B cell (primary cell): ENCODE measurements at regions not wholly inside any gene's neighbourhood (a gene's known extent, or its start where the extent isn't known, plus 50 kb on each side); places are given as distances from the start of the nearest gene placed in this dataset.

Source experiments
- ATAC-seq: fragments of 200-7000 bp; cut with Tn5 transposase; one replicate; pipeline ENCODE4 v1.10.0; 2021; ENCODE audit warnings: low read depth, mild to moderate bottlenecking, moderate number of reproducible peaks, moderate library complexity
- CTCF ChIA-PET: fragments of 350-600 bp; sonication (Branson Sonifier 250); formaldehyde crosslinking; loops from one replicate; lab custom pipeline; 2021; ENCODE audit warnings: antibody characterized with exemption, inconsistent platforms; lab: Charles Lee
- POLR2A ChIA-PET: fragments of 350-600 bp; sonication (Branson Sonifier 250); formaldehyde crosslinking; loops from one replicate; lab custom pipeline; 2021; ENCODE audit warnings: antibody characterized with exemption; lab: Charles Lee
- DNase-seq: peaks from one replicate; pipeline ENCODE4 v3.0.0; 2013
- H2AFZ ChIP-seq: 2 replicates; pipeline ENCODE4 v1.6.1; 2012; ENCODE audit warnings: mild to moderate bottlenecking, low read depth, low read length; ENCODE audit not compliant: insufficient read depth, poor library complexity, severe bottlenecking
- H3K27ac ChIP-seq, 2 donors: 1 replicate in 1 of 2; 2 replicates in 1 of 2; pipeline ENCODE4 v1.5.1; 2012 to 2013; ENCODE audit warnings: low read length in 2 of 2, mild to moderate bottlenecking in 2 of 2, moderate library complexity in 1 of 2
- H3K27me3 ChIP-seq, 4 experiments: fragments of 200-600 bp in 1 of 4; sonication (generic) in 1 of 4; replicated peaks in 1 of 4; 1 replicate in 2 of 4; 2 replicates in 2 of 4; pipeline versions ENCODE4 v1.6.1 to v1.7.0; 2013 to 2016; ENCODE audit warnings: low read length in 3 of 4, mild to moderate bottlenecking in 2 of 4, mixed read lengths in 1 of 4, moderate library complexity in 1 of 4; ENCODE audit not compliant: insufficient read depth in 4 of 4, control insufficient read depth in 3 of 4; ENCODE audit errors: control extremely low read depth in 1 of 4
- H3K36me3 ChIP-seq, 2 experiments: replicated peaks in 1 of 2; 1 replicate in 1 of 2; 2 replicates in 1 of 2; pipeline versions ENCODE4 v1.6.1 to v1.7.1; 2013; ENCODE audit warnings: low read length in 1 of 2; ENCODE audit not compliant: insufficient read depth in 2 of 2, control insufficient read depth in 1 of 2; ENCODE audit errors: control extremely low read depth in 1 of 2, extremely low read depth in 1 of 2
- H3K4me1 ChIP-seq, 2 donors: fragments of 200-600 bp in 1 of 2; sonication (generic) in 1 of 2; 1 replicate in 1 of 2; 2 replicates in 1 of 2; pipeline versions ENCODE4 v1.5.1 to v1.6.1; 2013 to 2017; ENCODE audit warnings: low read length in 2 of 2; ENCODE audit not compliant: control insufficient read depth in 2 of 2, insufficient read depth in 2 of 2
- H3K4me2 ChIP-seq: replicated peaks from 2 replicates; pipeline ENCODE3; 2012; ENCODE audit warnings: mild to moderate bottlenecking, low read depth, low read length; ENCODE audit not compliant: poor library complexity, severe bottlenecking
- H3K4me3 ChIP-seq, 5 experiments: fragments of 200-600 bp in 1 of 5; sonication (generic) in 1 of 5; 1 replicate in 3 of 5; 2 replicates in 2 of 5; pipeline versions ENCODE4 v1.5.1 to v1.7.0; 2011 to 2016; ENCODE audit warnings: low read length in 4 of 5, mild to moderate bottlenecking in 4 of 5, low read depth in 2 of 5, control low read depth in 1 of 5, moderate library complexity in 1 of 5; ENCODE audit not compliant: insufficient read depth in 1 of 5; ENCODE audit errors: control extremely low read depth in 1 of 5, extremely low read depth in 1 of 5
- H3K79me2 ChIP-seq: fragments of 200-600 bp; sonication (generic); one replicate; pipeline ENCODE4 v1.6.0; 2016; ENCODE audit warnings: low read length; ENCODE audit not compliant: control insufficient read depth, insufficient read depth
- H3K9ac ChIP-seq: fragments of 200-600 bp; sonication (generic); 2 replicates; pipeline ENCODE4 v1.6.1; 2017; ENCODE audit warnings: mild to moderate bottlenecking, low read length, moderate library complexity
- H3K9me3 ChIP-seq, 3 donors: one replicate each; pipeline versions ENCODE4 v1.6.1 to v1.7.1; 2013; ENCODE audit warnings: low read length in 2 of 3; ENCODE audit not compliant: control insufficient read depth in 2 of 3, insufficient read depth in 1 of 3; ENCODE audit errors: control extremely low read depth in 1 of 3
- H4K20me1 ChIP-seq: 2 replicates; pipeline ENCODE4 v1.6.0; 2012; ENCODE audit warnings: mild to moderate bottlenecking, low read length; ENCODE audit not compliant: insufficient read depth, control insufficient read depth, poor library complexity, severe bottlenecking
- H3K27ac Mint-ChIP-seq: one replicate; pipeline ENCODE4 v1.8.0; 2021; ENCODE audit warnings: mixed read lengths
- H3K27me3 Mint-ChIP-seq: one replicate; pipeline ENCODE4 v1.8.0; 2021; ENCODE audit warnings: mixed read lengths
- H3K4me1 Mint-ChIP-seq: one replicate; pipeline ENCODE4 v1.8.0; 2021; ENCODE audit warnings: mixed read lengths
- H3K4me3 Mint-ChIP-seq: one replicate; pipeline ENCODE4 v1.8.0; 2021; ENCODE audit warnings: mixed read lengths
- H3K9me3 Mint-ChIP-seq: one replicate; pipeline ENCODE4 v1.8.0; 2022; ENCODE audit warnings: mixed read lengths; ENCODE audit not compliant: insufficient read depth
- EZH2 ChIP-seq: IDR thresholded peaks from 2 replicates; pipeline ENCODE4 v1.6.1; 2012; ENCODE audit warnings: borderline replicate concordance, low read depth, mild to moderate bottlenecking, moderate library complexity, low read length; ENCODE audit not compliant: insufficient read depth, poor library complexity, severe bottlenecking
- WGBS: methylation state at CpG from one replicate; pipeline ENCODE4 v1.1.5; 2013; ENCODE audit warnings: missing lambda C conversion rate; ENCODE audit not compliant: insufficient coverage; 5-methylcytosine and 5-hydroxymethylcytosine counted together
- intact Hi-C: fragments of 100-400 bp; cut with micrococcal nuclease; formaldehyde crosslinking; loops from one replicate; pipeline ENCODE4 v1.10.0; 2022
- TF ChIP-seq, protein P1 (sequence below): fragments of 200-600 bp; IDR thresholded peaks from one replicate; pipeline ENCODE4 v1.8.0; 2022; ENCODE audit warnings: antibody characterized with exemption, mild to moderate bottlenecking

DNA sequence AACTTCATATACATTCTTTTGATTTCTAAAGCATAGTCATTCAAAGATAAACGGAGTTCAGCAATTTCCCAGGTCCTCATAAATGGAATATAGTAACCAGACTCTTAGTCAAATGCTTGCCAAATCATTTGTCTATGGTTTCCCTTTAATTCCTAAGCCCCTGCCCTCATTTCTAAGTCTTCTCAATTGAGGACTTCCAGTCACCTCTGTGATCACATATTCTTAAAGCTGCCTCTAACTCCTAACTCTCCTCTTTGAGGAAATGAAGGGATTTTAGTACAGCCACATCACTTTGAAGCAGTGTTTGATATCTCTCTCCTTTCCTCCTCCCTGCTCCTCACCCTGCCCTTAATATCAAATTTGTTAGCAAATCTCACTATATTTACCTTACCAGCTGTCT lies 58.7 kb downstream of the PLEKHG1 start:
- TF ChIP-seq, protein P1, sequence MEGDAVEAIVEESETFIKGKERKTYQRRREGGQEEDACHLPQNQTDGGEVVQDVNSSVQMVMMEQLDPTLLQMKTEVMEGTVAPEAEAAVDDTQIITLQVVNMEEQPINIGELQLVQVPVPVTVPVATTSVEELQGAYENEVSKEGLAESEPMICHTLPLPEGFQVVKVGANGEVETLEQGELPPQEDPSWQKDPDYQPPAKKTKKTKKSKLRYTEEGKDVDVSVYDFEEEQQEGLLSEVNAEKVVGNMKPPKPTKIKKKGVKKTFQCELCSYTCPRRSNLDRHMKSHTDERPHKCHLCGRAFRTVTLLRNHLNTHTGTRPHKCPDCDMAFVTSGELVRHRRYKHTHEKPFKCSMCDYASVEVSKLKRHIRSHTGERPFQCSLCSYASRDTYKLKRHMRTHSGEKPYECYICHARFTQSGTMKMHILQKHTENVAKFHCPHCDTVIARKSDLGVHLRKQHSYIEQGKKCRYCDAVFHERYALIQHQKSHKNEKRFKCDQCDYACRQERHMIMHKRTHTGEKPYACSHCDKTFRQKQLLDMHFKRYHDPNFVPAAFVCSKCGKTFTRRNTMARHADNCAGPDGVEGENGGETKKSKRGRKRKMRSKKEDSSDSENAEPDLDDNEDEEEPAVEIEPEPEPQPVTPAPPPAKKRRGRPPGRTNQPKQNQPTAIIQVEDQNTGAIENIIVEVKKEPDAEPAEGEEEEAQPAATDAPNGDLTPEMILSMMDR = no peak
- TF ChIP-seq EZH2 = no peak
- no peak for ATAC-seq

DNA sequence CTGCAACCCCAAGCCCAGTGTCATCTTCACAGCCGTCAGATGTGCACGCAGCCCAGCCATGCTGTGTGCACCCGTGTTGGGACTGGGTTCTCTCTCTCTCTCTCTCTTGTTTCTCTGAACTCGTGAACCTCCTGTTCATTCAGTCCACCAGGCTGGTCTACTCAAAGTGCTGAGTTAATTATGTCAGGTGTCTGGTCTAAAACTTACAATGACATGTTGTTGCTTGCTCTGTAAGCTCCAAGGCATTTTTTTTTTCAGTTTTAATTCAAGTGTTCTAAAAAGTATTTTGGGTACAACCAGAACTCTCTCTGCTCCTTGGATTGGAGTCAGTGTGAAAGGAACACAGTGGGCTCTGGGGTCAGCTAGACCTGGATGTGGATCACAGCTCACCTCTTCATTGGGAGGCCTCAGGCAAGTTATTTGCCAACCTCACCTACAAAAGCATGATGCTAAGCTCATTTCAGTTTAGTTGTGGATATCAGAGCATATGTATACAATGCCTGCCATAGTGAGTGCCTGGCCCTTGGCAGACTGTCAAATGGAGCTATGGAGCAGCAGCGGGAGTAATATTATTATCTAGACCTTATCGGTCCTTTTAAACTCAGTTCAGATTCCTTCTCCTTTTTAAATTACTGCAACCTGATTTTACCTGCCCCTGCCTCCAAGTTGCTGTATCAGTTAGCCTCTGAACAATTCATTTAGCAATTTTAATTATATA lies 59.5 kb downstream of the PLEKHG1 start:
- H3K9me3 Mint-ChIP-seq = no peaks in the 10 kb centered on the region
- Histone ChIP-seq H2AFZ (no peak overlapping the region), H4K20me1 (peaks cover 18% of the 10 kb centered on the region), H3K36me3 (peaks cover 2 to 50% of the 10 kb centered on the region in 2 experiments), H3K4me2 (no peak overlapping the region), H3K27ac (peak overlapping the region in 1 of 2 donors; percentile 51), H3K79me2 (peaks cover 99% of the 10 kb centered on the region), H3K4me1 (peaks cover 0 to 3% of the 10 kb centered on the region in 2 donors), H3K4me3 (no peak overlapping the region), H3K27me3 (no peaks in the 10 kb centered on the region), H3K9me3 (peaks cover 0 to 3% (median 0%) of the 10 kb centered on the region in 3 donors), H3K9ac (no peak overlapping the region)
- H3K4me3 Mint-ChIP-seq = no peak overlapping the region
- intact Hi-C loops = no loop called here
- ATAC-seq (no peak), DNase-seq (no peak)
- 92% methylated on average over 3 of the region's 6 CpGs for WGBS
- no peak for TF ChIP-seq EZH2
- TF ChIP-seq, protein P1 = no peak
- no peak overlapping the region for H3K27ac Mint-ChIP-seq
- H3K4me1 Mint-ChIP-seq = peaks cover 64% of the 10 kb centered on the region
- H3K27me3 Mint-ChIP-seq = no peaks in the 10 kb centered on the region
- ChIA-PET CTCF (interaction anchor here (0.6 to 0.7 kb wide), 2 partner anchors 27 to 94 kb away, joined by 3 read pairs; no protein-coding TSS in a partner anchor), POLR2A (no interaction called here)

More for the DNA sequence above, 58.7 kb downstream of the PLEKHG1 start:
- POLR2A ChIA-PET = no interaction called here
- peaks cover 99% of the 10 kb centered on the region for H3K79me2 ChIP-seq
- H3K4me3 ChIP-seq = no peak overlapping the region
- no peaks in the 10 kb centered on the region for H3K27me3 Mint-ChIP-seq
- no peak overlapping the region for H3K4me2 ChIP-seq
- peak overlapping the region in 1 of 2 donors; percentile 51 for H3K27ac ChIP-seq
- no peak for DNase-seq
- peaks cover 60% of the 10 kb centered on the region for H3K4me1 Mint-ChIP-seq
- no peaks in the 10 kb centered on the region for H3K27me3 ChIP-seq
- no peak overlapping the region for H2AFZ ChIP-seq
- H3K9me3 Mint-ChIP-seq = no peaks in the 10 kb centered on the region
- H3K27ac Mint-ChIP-seq = peak overlapping the region; percentile 15
- peaks cover 0 to 3% (median 0%) of the 10 kb centered on the region in 3 donors for H3K9me3 ChIP-seq
- no CpG with 5 or more reads among the region's 1 CpG for WGBS
- H4K20me1 ChIP-seq = peaks cover 16% of the 10 kb centered on the region
- intact Hi-C loops = no loop called here
- no peaks in the 10 kb centered on the region for H3K4me1 ChIP-seq
- CTCF ChIA-PET = interaction anchor here (0.6 to 1.8 kb wide), 3 partner anchors 15 to 93 kb away, joined by 3 to 5 read pairs (median 5); no protein-coding TSS in a partner anchor
- H3K4me3 Mint-ChIP-seq = no peak overlapping the region
- H3K9ac ChIP-seq = no peak overlapping the region
- H3K36me3 ChIP-seq = peaks cover 4 to 53% of the 10 kb centered on the region in 2 experiments
